ENCODE measurements at regions not wholly inside any gene's neighbourhood (a gene's known extent, or its start where the extent isn't known, plus 50 kb on each side); places are given as distances from the start of the nearest gene placed in this dataset.

- no peak for TF ChIP-seq POLR2A (IDR thresholded peaks at IDR 0.05)
- no peak for TF ChIP-seq CTCF (IDR thresholded peaks at IDR 0.05)
- TF ChIP-seq POLR2AphosphoS5 (IDR thresholded peaks at IDR 0.05): no peak
- no peak for TF ChIP-seq EP300 (IDR thresholded peaks at IDR 0.05)
These were observed 519.9 kb downstream of the KCNJ3 start for GRCh38 chr2:155218292-155218924.
